GM21619 (cell line): ENCODE measurements at regions not wholly inside any gene's neighbourhood (a gene's known extent, or its start where the extent isn't known, plus 50 kb on each side); places are given as distances from the start of the nearest gene placed in this dataset.

ENCODE experiments used
- ATAC-seq: cut with Tn5 transposase; IDR thresholded peaks from one replicate; pipeline ENCODE4 v1.9.1; 2021; ENCODE audit not compliant: unreplicated experiment

DNA sequence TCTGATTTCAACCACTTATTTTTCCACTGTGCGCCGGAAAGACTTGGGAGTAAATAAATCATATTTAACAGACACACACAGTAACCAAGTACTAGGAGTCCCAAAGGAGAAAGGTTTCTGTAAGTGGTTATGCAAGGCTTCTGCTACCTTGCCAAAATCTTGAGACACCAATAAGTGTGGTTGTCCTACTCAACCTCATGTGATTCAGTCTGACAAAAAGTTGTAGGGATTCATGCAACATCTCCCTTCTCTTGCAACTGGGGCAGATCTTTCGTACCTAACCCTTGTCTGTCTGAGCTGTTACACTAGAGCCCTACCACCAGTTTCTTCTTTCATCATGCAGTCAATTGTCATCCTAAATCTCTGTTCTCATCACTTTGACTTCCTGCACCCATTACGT, 69.9 kb upstream of the NUDT7 start:
- no peak for ATAC-seq

DNA sequence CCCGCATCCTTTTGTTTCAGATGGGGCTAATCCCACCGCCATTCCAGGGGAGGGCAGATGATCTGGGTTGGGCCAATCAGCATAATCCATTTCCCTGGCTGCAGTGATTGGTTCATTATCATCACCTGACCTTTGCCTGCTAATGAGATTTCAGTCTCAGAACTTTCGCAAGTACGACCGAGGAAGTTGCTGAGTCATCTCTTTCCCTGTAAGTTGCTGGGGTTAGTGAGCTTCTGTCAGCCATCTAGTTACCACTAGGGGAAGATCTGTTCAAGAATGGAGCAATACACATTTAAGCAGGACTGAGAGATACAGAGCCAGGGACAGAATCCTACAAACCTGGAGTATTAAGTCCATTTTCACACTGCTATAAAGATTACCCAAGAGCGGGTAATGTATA, 65.3 kb upstream of the NUDT7 start:
- ATAC-seq = no peak

DNA sequence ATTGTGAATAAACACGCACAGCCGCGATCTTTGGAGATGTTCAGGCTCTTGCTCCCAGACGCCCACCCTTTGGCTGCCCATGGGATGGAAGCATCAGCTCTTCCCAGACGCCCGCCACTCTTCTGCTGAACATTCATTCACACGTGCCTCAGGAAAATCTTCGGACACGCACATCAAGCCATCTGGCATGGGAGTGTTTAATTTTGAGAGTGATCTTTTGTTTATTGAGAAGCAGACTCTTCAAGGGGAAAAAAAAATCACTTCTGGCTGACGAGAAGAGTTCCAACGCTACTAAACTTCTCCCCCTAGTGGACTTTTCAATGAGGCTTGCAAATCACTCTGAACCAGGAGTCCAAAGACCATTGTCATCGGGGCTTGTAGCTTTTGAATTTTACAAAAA, 62.0 kb upstream of the NUDT7 start:
- no peak for ATAC-seq

DNA sequence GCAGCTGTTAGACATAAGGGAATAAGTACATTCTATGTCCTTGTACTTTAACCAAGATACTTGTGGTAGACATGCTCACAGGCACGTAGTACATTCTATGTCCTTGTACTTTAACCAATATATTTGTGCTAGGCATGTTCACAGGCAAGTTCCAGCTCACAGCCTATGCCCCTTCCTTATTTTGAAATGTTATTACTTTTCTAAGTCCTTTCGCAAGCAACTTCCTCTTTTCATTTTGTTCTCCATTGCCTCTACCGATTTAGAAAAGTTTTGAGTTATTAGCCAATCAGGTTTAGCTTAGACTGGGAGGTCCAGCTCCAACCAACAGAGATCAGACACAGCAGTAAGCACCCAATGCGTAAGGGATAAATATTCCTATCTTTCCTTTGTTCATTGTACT, 60.1 kb upstream of the NUDT7 start:
- ATAC-seq = no peak

DNA sequence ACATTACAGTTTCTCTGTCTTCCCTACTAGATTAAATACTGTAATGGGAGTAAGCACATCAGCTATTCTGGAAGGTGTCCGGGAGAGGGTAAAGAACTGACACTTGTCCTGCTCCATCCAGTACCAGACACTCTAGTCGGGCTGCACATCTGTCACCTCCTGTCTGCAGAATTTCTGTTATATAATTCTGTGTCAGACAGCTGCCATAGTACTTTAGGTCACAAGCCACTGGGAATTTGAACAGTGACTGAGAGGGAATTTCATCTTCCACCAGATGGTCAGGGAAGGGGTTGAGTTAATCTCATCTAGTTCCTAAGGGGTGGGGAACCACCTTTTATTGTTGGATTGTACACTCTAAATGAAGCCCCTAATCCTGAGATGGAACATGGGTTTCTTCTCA, 58.6 kb upstream of the NUDT7 start:
- no peak for ATAC-seq

DNA sequence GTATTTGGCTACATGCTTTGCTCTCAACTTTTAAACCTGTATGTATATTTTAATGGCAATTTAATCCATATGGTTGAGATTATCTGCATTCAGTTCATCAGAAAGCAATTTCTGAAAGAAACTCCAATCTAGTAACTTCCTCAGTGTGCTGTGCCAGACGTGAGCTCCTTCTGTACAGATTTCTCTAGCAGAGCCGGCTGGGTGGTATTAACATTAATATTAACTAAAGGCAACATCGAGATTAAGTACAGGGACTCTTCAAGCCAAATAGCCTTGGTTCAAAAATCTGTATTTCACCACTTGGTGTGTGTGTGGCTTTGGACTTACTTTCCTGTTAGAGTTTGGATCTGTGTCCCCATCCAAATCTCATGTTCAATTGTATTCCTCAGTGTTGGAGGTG, 55.5 kb upstream of the NUDT7 start:
- no peak for ATAC-seq

DNA sequence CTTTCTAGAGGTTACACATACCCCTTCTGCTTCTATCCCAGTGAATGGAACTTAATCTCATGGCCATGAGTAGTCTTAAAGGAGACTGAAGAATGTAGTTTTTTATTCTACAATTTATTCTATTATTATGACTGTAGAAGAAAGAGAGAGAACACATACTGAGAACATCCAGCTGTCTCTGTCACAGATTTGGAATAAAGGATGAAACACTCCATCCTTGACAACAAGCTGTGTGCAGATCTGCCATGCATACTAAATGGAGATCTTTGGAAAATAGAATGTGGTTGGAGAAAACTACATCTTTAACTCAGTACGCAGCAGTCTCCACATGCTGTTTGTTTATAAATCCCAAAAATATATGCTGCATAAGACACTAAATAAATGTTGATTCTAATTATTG, 54.1 kb upstream of the NUDT7 start:
- no peak for ATAC-seq

DNA sequence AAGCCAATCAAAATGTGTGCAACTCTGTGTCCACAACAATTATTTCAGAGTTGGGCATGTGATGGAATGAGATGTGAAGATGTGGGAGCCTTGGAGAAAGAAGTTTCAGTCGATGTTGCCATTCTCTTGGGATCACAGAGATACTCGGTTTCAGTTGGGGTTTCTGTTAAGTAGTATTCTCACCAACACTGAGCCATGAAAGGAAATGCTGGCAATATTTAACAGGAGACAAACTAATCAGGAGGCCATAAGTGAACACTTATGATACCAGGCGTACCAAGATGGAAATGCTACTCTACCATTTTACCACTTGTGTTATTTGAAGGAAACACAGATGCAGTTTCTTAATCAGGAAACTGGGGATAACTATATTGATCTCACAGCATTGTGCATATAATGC, 53.3 kb upstream of the NUDT7 start:
- ATAC-seq = no peak
